DOHH2 (cell line): ENCODE measurements at regions not wholly inside any gene's neighbourhood (a gene's known extent, or its start where the extent isn't known, plus 50 kb on each side); places are given as distances from the start of the nearest gene placed in this dataset.
"Not testable (repeated sequence)": the region's sequence is repeated elsewhere in the genome, so short reads cannot be mapped to it uniquely, and the experiment has no call there.

Experiments
- H3F3A ChIP-seq: fragments of 200-600 bp; sonication (generic), shearing (Covaris generic); 2 replicates; pipeline ENCODE4 v1.6.0; 2016; ENCODE audit warnings: antibody characterized with exemption, mild to moderate bottlenecking; ENCODE audit not compliant: control insufficient read depth, insufficient read depth
- H3K27ac ChIP-seq: fragments of 200-600 bp; sonication (generic); 2 replicates; pipeline ENCODE4 v1.5.1; 2014; ENCODE audit warnings: low read depth, mild to moderate bottlenecking, low read length, moderate library complexity
- H3K27me3 ChIP-seq: fragments of 200-600 bp; sonication (generic); 2 replicates; pipeline ENCODE4 v1.6.1; 2014; ENCODE audit warnings: mild to moderate bottlenecking, low read length, mixed read lengths; ENCODE audit not compliant: control insufficient read depth
- H3K36me3 ChIP-seq: fragments of 200-600 bp; sonication (generic); 2 replicates; pipeline ENCODE4 v1.6.1; 2014; ENCODE audit warnings: mild to moderate bottlenecking, low read length, moderate library complexity, mixed read lengths; ENCODE audit not compliant: control insufficient read depth
- H3K4me1 ChIP-seq: fragments of 200-600 bp; sonication (generic); 2 replicates; pipeline ENCODE4 v1.6.1; 2014; ENCODE audit warnings: mild to moderate bottlenecking, low read length, mixed read lengths; ENCODE audit not compliant: control insufficient read depth
- H3K4me2 ChIP-seq: fragments of 200-600 bp; sonication (generic); 2 replicates; pipeline ENCODE4 v1.6.0; 2014; ENCODE audit warnings: mild to moderate bottlenecking, low read length, moderate library complexity
- H3K4me3 ChIP-seq: fragments of 200-600 bp; sonication (generic); 2 replicates; pipeline ENCODE4 v1.5.1; 2014; ENCODE audit warnings: mild to moderate bottlenecking, low read length, mixed read lengths
- H3K79me2 ChIP-seq: fragments of 200-600 bp; sonication (generic); 2 replicates; pipeline ENCODE4 v1.6.1; 2014; ENCODE audit warnings: mild to moderate bottlenecking, low read length, mixed read lengths; ENCODE audit not compliant: control insufficient read depth
- H3K9me2 ChIP-seq: fragments of 200-600 bp; sonication (generic); replicated peaks from 2 replicates; pipeline ENCODE4 v1.6.1; 2014; ENCODE audit warnings: mild to moderate bottlenecking, low read length, mixed read lengths; ENCODE audit not compliant: control insufficient read depth
- H3K9me3 ChIP-seq: fragments of 200-600 bp; sonication (generic); 2 replicates; pipeline ENCODE4 v1.6.1; 2014; ENCODE audit warnings: antibody characterized with exemption, low read length, mixed read lengths; ENCODE audit not compliant: control insufficient read depth, insufficient read depth
- H4K20me1 ChIP-seq: fragments of 200-600 bp; sonication (generic); 2 replicates; pipeline ENCODE4 v1.6.0; 2014; ENCODE audit warnings: low read depth, mild to moderate bottlenecking, antibody characterized with exemption, low read length, moderate library complexity; ENCODE audit not compliant: control insufficient read depth, insufficient read depth
- EZH2phosphoT487 ChIP-seq: fragments of 200-600 bp; sonication (generic); IDR thresholded peaks from 2 replicates; pipeline ENCODE4 v1.6.1; 2017; ENCODE audit warnings: borderline replicate concordance, mild to moderate bottlenecking, antibody characterized with exemption, low read length, moderate library complexity, mixed read lengths
- TF ChIP-seq, protein P1 (sequence below): fragments of 200-600 bp; sonication (generic); IDR thresholded peaks from one replicate; pipeline ENCODE4 v1.5.1; 2014; ENCODE audit warnings: antibody characterized with exemption, mild to moderate bottlenecking, low read depth, low read length; ENCODE audit not compliant: poor library complexity, severe bottlenecking

DNA sequence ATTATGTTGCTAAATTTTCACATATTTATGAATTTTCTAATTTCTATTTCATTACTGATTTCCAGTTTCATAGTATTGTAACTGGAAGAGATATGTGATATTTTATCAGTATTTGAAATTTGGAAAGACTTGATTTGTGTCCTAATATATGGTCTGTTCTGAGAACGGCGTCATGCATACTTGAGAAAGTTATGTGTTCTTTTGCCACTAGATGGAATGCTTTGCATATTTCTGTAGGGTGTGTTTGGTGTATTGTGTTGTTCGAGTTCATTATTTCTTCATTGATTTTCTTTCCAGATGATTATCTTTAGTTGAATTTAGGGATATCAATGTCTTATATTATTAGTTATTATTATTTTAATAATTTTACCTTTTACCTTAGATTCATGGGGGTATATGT lies 110.6 kb upstream of the ITM2A start:
- Histone ChIP-seq H3K9me3 (no peaks in the 10 kb centered on the region), H3F3A (no peaks in the 10 kb centered on the region), H3K4me3 (no peak overlapping the region), H3K9me2 (no peaks in the 10 kb centered on the region), H3K79me2 (no peaks in the 10 kb centered on the region), H3K4me1 (no peaks in the 10 kb centered on the region), H3K36me3 (no peaks in the 10 kb centered on the region), H3K27ac (no peak overlapping the region), H4K20me1 (no peaks in the 10 kb centered on the region), H3K27me3 (no peaks in the 10 kb centered on the region), H3K4me2 (no peak overlapping the region)
- TF ChIP-seq EZH2phosphoT487: no peak
- TF ChIP-seq, protein P1, sequence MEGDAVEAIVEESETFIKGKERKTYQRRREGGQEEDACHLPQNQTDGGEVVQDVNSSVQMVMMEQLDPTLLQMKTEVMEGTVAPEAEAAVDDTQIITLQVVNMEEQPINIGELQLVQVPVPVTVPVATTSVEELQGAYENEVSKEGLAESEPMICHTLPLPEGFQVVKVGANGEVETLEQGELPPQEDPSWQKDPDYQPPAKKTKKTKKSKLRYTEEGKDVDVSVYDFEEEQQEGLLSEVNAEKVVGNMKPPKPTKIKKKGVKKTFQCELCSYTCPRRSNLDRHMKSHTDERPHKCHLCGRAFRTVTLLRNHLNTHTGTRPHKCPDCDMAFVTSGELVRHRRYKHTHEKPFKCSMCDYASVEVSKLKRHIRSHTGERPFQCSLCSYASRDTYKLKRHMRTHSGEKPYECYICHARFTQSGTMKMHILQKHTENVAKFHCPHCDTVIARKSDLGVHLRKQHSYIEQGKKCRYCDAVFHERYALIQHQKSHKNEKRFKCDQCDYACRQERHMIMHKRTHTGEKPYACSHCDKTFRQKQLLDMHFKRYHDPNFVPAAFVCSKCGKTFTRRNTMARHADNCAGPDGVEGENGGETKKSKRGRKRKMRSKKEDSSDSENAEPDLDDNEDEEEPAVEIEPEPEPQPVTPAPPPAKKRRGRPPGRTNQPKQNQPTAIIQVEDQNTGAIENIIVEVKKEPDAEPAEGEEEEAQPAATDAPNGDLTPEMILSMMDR: no peak

DNA sequence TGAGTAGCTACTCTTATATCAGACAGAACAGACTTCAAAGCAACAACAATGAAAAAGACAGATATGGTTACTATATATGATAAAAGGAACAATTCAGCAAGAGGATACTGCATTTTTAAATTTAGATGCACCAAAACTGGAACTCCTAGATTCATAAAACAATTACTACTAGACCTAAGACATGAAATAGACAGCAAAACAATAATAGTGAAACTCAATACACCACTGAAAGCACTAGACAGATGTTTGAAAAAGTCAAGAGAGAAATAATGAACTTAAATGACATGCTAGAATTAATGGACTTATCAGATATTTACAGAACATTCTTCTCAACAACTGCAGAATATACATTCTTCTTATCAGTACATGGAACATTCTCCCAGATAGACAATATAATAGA lies 99.5 kb upstream of the ITM2A start:
- Histone ChIP-seq H3K36me3 (no peaks in the 10 kb centered on the region), H3K4me1 (no peaks in the 10 kb centered on the region), H3K27ac (no peak overlapping the region), H3K9me2 (no peaks in the 10 kb centered on the region), H3K4me2 (no peak overlapping the region), H3F3A (no peaks in the 10 kb centered on the region), H3K4me3 (no peak overlapping the region), H3K27me3 (no peaks in the 10 kb centered on the region), H4K20me1 (no peaks in the 10 kb centered on the region), H3K9me3 (no peaks in the 10 kb centered on the region), H3K79me2 (no peaks in the 10 kb centered on the region)
- TF ChIP-seq, protein P1: no peak
- TF ChIP-seq EZH2phosphoT487: no peak

DNA sequence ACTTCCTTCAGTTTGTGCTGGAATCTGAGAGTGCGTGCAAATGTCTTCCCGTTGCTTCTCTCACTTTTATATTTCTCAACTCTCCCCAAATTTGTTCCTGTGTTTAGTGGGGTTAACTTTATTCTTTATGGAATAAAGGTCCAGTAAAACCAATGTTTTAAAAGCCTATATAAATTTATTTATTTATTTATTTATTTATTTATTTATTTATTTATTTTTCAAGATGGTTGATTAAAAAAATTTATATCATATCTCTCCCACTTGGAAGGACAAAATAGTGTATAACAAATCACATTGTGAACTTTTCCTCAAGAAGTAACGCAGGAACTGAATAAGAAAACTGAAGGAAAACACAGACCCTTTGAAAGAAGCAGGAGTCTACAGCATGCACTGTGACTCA lies 95.3 kb upstream of the ITM2A start:
- H3K27me3 ChIP-seq: no peaks in the 10 kb centered on the region
- no peaks in the 10 kb centered on the region for H3F3A ChIP-seq
- no peaks in the 10 kb centered on the region for H3K79me2 ChIP-seq
- no peaks in the 10 kb centered on the region for H3K9me3 ChIP-seq
- no peak overlapping the region for H3K4me2 ChIP-seq
- TF ChIP-seq EZH2phosphoT487: no peak
- TF ChIP-seq, protein P1: no peak
- no peak overlapping the region for H3K27ac ChIP-seq
- no peaks in the 10 kb centered on the region for H3K9me2 ChIP-seq
- H3K36me3 ChIP-seq: no peaks in the 10 kb centered on the region
- H3K4me1 ChIP-seq: no peaks in the 10 kb centered on the region
- no peaks in the 10 kb centered on the region for H4K20me1 ChIP-seq
- no peak overlapping the region for H3K4me3 ChIP-seq

- H3K27me3 ChIP-seq, H4K20me1 ChIP-seq, H3K4me2 ChIP-seq, H3K9me3 ChIP-seq, H3K79me2 ChIP-seq, H3K4me3 ChIP-seq, H3K9me2 ChIP-seq, H3K4me1 ChIP-seq, H3K27ac ChIP-seq, H3F3A ChIP-seq, H3K36me3 ChIP-seq: not testable (repeated sequence)
Measured at GRCh38 chrX:79456593-79456992, 89.5 kb upstream of the ITM2A start.
